Iris pigment epithelial cell (primary cell): ENCODE measurements at regions not wholly inside any gene's neighbourhood (a gene's known extent, or its start where the extent isn't known, plus 50 kb on each side); places are given as distances from the start of the nearest gene placed in this dataset.
A peak's percentile ranks its signal among the peaks of the same experiment; 100 is the strongest.

ENCODE experiments used
- DNase-seq: peaks from one replicate; pipeline ENCODE4 v3.0.0-alpha.2; 2011; ENCODE audit warnings: low read depth

- DNase-seq: no peak
These were observed 136.4 kb upstream of the GPC1 start for GRCh38 chr2:240298803-240299709.

- no peak for DNase-seq
These were observed 135.8 kb upstream of the GPC1 start for GRCh38 chr2:240299710-240300068.

GRCh38 chr2:240300261-240300821 lies 135.1 kb upstream of the GPC1 start:
- DNase-seq: no peak

DNA sequence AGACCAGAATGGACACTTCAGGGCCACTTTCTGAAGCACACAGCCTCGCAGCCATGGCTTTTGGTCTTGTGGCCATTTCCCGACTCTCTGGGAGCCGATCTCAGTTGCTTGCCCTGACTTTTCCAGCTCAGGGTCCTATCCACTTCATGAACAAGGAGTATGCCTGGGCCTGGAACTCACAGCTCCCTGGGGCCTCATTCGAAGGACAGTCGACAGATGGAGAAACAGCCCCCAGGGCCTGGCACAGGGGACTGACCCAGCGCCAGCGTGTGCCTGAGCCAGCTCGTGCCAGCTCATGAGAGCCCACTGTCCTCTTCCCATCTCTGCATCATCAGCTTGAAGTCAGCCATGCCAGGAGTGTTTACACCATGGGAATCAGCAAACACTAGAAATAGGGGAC lies 134.6 kb upstream of the GPC1 start:
- no peak for DNase-seq

- no peak for DNase-seq
These were observed 134.1 kb upstream of the GPC1 start for GRCh38 chr2:240301256-240301795.

DNA sequence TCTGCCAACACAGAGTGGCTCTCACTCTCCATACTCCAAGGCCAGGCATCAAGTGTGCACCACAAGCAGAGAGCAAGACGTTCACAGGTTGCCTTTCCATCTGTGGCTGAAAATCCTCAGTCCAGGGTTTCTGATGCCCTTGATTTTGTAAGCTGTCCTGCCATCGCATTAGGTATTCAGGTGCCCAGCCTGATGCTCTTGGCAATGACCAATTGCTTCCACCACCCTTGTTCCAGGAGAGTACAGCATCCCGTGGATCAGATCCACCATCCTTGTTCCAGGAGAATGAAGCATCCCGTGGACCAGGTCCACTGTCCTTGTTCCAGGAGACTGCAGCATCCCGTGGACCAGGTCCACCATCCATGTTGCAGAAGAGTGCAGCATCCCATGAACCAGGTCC lies 133.4 kb upstream of the GPC1 start:
- no peak for DNase-seq

- no peak for DNase-seq
These were observed 132.4 kb upstream of the GPC1 start for GRCh38 chr2:240302933-240303595.

DNA sequence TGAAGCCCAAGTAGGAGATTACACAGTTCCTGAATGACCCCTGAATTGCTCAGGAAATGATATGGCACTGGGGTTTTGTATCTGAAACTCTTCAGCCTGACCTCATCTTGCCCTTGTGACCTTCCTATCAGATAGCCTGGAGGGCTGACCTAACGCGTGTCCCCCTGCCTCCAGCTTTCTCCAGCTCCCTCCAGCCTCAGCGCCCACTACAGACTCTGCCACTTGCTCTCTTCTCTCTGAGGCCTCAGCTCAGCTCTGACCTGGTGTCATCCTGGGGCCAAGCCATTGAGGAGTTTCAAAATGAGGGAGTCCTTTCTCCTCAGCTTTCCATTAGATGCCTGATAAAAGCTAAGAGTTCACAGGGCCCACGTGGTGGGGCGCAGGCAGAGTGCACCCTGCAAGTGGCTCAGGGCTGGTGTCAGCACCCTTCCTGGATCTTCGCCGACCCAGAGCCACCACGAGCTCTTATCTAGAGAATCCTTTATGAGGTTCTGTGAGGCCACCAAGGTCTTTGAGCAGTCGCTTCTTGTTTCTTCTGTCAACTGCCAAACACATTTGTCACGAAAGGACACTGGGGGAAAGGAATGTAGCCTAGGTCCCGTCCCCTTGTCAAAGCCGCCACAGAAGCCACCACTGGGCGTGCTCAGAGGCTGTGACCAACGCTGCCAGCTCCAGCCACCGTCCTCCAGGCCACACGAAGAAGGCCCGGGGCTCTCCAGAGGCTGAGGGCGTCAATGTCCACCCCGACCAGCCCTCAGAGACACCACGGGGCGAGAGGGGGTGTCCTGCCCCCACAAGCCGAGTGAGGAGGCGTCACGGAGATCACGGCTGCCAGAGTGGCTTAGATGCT lies 131.3 kb upstream of the GPC1 start:
- DNase-seq: no peak

DNA sequence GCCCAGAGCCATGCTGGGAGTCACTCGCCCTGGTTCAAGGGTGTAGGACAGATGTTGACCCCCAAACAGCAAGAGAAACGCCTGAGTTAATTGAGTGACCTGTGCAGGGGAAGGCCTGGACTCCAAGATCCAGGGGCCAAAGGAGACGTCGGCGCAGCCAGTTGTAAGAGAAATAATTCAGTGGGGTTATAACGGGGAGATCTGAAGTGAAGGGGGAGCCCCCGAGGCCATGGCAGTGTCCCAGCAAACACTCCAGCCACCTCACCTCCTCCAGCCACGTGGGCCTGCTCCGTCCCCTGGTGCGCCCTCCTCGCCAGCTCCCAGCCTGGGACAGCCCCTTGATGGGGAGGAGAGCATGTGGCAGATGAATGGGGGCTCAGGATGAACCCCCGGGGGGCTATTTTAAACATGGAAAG lies 130.7 kb upstream of the GPC1 start:
- DNase-seq: no peak

DNA sequence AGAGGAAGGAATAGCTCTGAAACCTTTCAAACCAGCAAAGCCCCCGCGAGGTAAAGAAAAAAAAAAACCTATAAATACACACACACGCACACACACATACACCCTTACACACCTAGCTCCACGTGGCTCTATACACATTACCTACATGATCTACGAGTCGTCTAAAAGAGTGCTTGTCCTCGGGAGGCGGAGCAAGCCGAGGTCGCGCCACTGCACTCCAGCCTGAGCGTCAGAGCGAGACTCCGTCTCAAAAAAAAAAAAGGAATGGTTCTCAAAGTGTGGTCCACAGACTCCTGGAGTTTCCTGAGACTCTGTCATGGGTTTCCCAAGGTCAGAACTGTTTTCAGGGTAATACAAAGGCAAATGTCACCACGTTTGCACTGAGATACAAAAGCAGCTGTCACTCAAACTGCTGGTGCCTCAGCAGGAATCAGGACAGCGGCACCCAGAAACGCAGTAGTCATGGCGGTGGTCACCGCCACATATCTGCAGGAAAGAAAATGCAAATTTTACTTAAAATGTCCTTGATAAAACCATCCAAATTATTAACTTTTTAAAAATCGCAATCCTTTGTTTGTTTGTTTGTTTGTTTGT lies 130.0 kb upstream of the GPC1 start:
- no peak for DNase-seq

DNA sequence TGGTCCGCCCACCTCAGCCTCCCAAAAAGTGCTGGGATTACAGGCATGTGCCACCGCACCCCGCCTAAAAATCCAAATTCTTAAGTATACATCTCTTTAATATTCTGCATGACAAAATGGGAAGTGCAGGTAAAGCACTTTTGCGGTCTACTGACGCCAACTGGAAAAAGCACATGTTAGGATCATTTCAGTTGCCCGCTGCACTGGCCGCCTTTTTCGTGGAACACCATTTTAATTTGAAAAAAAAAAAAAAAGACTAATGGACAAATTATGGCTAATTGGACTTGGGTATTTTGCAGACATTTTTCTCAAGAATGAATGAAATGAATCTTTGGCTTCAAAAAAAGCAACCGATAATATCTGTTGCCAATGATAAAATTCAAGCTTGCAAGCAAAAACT lies 129.3 kb upstream of the GPC1 start:
- DNase-seq: no peak

DNA sequence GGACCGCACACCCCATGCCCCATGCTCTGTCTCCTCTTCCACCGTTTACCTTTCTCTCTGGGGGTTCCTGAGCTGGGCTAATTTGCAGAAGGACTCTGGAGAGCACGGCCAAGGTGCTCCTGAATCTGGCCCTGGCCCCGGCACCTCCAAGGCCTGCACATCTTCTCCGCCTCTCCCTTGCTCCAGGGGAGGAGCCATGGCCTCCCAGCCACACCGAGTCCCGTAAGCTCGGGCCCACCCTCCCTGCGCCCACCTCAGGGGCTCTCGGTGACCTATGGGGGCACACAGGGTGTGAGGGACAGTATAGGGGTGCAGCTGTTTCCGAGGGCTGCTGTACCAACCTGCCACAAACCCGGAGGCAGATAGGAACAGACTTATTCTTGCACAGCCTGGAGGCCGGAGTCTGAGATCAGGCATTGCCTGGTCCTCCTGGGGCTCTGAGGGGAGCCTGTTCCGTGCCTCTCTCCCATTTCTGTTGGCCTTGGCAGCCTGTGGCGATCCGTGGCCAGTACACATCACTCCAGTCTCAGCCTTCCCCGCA lies 127.3 kb upstream of the GPC1 start:
- DNase-seq: no peak

GRCh38 chr2:240309214-240309613 lies 126.2 kb upstream of the GPC1 start:
- DNase-seq: no peak

DNA sequence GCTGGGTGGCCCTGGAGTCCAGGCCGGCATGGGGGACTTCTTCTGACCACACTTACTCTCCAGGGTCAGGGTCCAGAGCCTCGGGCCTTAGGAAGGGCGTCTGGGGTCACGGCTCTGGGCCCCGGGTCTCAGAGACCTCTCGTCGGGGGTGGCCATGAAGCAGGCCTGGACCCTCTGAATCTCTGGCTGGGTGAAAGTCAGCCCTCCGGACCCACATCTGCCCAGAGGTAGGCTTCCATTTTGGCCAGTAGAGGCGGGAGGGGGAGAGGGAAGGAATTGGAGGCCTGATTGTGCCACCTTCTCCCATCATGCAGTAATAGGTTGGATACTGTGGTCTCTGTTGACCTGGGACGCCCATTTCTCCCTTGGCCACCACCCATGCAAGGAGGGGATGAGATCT lies 125.3 kb upstream of the GPC1 start:
- DNase-seq: no peak

GRCh38 chr2:240310645-240311044 lies 124.8 kb upstream of the GPC1 start:
- DNase-seq: no peak

DNA sequence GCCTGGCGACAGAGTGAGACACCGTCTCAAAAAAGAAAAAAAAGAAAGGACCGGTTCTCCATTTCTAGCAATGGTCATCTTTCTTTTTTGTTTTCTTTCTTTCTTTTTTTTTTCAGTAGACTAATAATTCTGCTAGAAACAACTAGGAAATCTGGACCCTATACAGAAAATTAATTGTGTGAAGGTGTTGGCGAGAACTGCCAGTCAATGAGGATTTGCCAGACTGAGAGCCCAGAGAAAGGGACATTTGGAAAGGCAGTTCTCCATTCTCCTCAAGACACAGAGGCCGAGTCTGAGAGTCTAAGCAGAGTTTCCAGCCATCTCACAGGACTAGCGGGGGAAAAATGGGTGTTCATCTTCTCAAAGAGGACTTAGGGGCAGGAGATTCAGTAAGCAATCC lies 123.6 kb upstream of the GPC1 start:
- DNase-seq: no peak

GRCh38 chr2:240319221-240319854 lies 116.1 kb upstream of the GPC1 start:
- no peak for DNase-seq

- DNase-seq: no peak
These were observed 115.6 kb upstream of the GPC1 start for GRCh38 chr2:240319855-240320203.

- peak; percentile 93 for DNase-seq
These were observed 115.1 kb upstream of the GPC1 start for GRCh38 chr2:240320204-240320993.
